Liver (tissue), 7 donors: ENCODE measurements at regions not wholly inside any gene's neighbourhood (a gene's known extent, or its start where the extent isn't known, plus 50 kb on each side); places are given as distances from the start of the nearest gene placed in this dataset.

ENCODE experiments used
- DNase-seq: peaks from one replicate; pipeline ENCODE4 v3.0.0-alpha.2; 2017; ENCODE audit warnings: low spot score
- H3K27ac ChIP-seq, 2 donors: one replicate each; pipeline ENCODE4 v1.7.0; 2013; ENCODE audit warnings: inconsistent platforms in 2 of 2, low read length in 2 of 2, control low read depth in 1 of 2, low read depth in 1 of 2, mild to moderate bottlenecking in 1 of 2
- H3K27me3 ChIP-seq, 4 donors: one replicate each; pipeline versions ENCODE4 v1.6.1 to v1.7.0; 2013; ENCODE audit warnings: low read length in 3 of 4, inconsistent platforms in 1 of 4, mild to moderate bottlenecking in 1 of 4, moderate library complexity in 1 of 4; ENCODE audit not compliant: control insufficient read depth in 4 of 4, insufficient read depth in 4 of 4
- H3K36me3 ChIP-seq, 4 donors: one replicate each; pipeline versions ENCODE4 v1.6.1 to v1.7.0; 2013; ENCODE audit warnings: low read length in 3 of 4, mild to moderate bottlenecking in 3 of 4, low read depth in 1 of 4, moderate library complexity in 1 of 4; ENCODE audit not compliant: control insufficient read depth in 4 of 4, insufficient read depth in 3 of 4
- H3K4me1 ChIP-seq, 4 donors: one replicate each; pipeline versions ENCODE4 v1.6.1 to v1.7.0; 2013; ENCODE audit warnings: low read length in 3 of 4, mild to moderate bottlenecking in 3 of 4, moderate library complexity in 1 of 4; ENCODE audit not compliant: control insufficient read depth in 4 of 4, insufficient read depth in 4 of 4
- H3K4me3 ChIP-seq, 3 donors: one replicate each; pipeline versions ENCODE4 v1.6.1 to v1.7.0; 2013; ENCODE audit warnings: low read length in 3 of 3, control low read depth in 1 of 3, low read depth in 1 of 3, mild to moderate bottlenecking in 1 of 3
- H3K9ac ChIP-seq, 2 donors: one replicate each; pipeline ENCODE4 v1.7.0; 2013; ENCODE audit warnings: low read length in 2 of 2, mild to moderate bottlenecking in 2 of 2, moderate library complexity in 2 of 2, control low read depth in 1 of 2, low read depth in 1 of 2
- H3K9me3 ChIP-seq, 4 donors: one replicate each; pipeline versions ENCODE4 v1.6.1 to v1.7.0; 2013; ENCODE audit warnings: low read length in 3 of 4; ENCODE audit not compliant: control insufficient read depth in 4 of 4
- ATF3 ChIP-seq: IDR thresholded peaks from 2 replicates; pipeline ENCODE4 v1.6.1; 2016; ENCODE audit warnings: antibody characterized with exemption
- EGR1 ChIP-seq, 2 donors: IDR thresholded peaks; 2 replicates each; pipeline ENCODE4 v1.6.1; 2016 to 2018; ENCODE audit warnings: antibody characterized with exemption in 2 of 2, low read depth in 2 of 2
- FOXA1 ChIP-seq: IDR thresholded peaks from 2 replicates; pipeline ENCODE4 v1.6.1; 2016; ENCODE audit warnings: antibody characterized with exemption
- FOXA2 ChIP-seq: IDR thresholded peaks from 2 replicates; pipeline ENCODE4 v1.6.1; 2016; ENCODE audit warnings: antibody characterized with exemption
- JUND ChIP-seq, 2 donors: IDR thresholded peaks; 2 replicates each; pipeline ENCODE4 v1.6.1; 2016; ENCODE audit warnings: antibody characterized with exemption in 2 of 2
- MAX ChIP-seq: IDR thresholded peaks from 2 replicates; pipeline ENCODE4 v1.6.1; 2016; ENCODE audit warnings: antibody characterized with exemption
- NR2F2 ChIP-seq: IDR thresholded peaks from 2 replicates; pipeline ENCODE4 v1.6.1; 2016; ENCODE audit warnings: antibody characterized with exemption
- REST ChIP-seq: IDR thresholded peaks from 2 replicates; pipeline ENCODE4 v1.6.1; 2016; ENCODE audit warnings: antibody characterized with exemption, mild to moderate bottlenecking
- RXRA ChIP-seq, 2 donors: IDR thresholded peaks; 2 replicates each; pipeline ENCODE4 v1.6.1; 2017 to 2018; ENCODE audit warnings: antibody characterized with exemption in 2 of 2, mild to moderate bottlenecking in 1 of 2
- TAF1 ChIP-seq: conservative IDR thresholded peaks from 2 replicates; pipeline ENCODE4 v1.6.1; 2016; ENCODE audit warnings: antibody characterized with exemption, mild to moderate bottlenecking
- YY1 ChIP-seq: IDR thresholded peaks from 2 replicates; pipeline ENCODE4 v1.6.1; 2016; ENCODE audit warnings: antibody characterized with exemption, mild to moderate bottlenecking
- ZBTB33 ChIP-seq: IDR thresholded peaks from 2 replicates; pipeline ENCODE4 v1.6.1; 2016; ENCODE audit warnings: antibody characterized with exemption
- WGBS: extraction: QIAGEN DNeasy Blood & Tissue Kit; methylation state at CpG from one replicate; pipeline ENCODE4 v1.1.7; 2013; 5-methylcytosine and 5-hydroxymethylcytosine counted together
- donor health status: healthy.
- donor health status: healthy.
- donor health status: healthy.
- donor health status: healthy.

- TF ChIP-seq REST (no peak), JUND (IDR thresholded peaks at IDR 0.05) (no peak), EGR1 (IDR thresholded peaks at IDR 0.05; ENCODE audit: low read depth in 2 of 2) (no peak), NR2F2 (no peak), TAF1 (no peak), ZBTB33 (no peak), ATF3 (no peak), RXRA (IDR thresholded peaks at IDR 0.05) (no peak), FOXA1 (no peak), FOXA2 (no peak)
Measured at GRCh38 chr3:139108253-139108969, 63.7 kb upstream of the PRR23C start (continued).

- Histone ChIP-seq H3K36me3 (no peaks in the 10 kb centered on the region), H3K4me1 (peaks cover 9 to 55% (median 46%) of the 10 kb centered on the region in 4 donors), H3K9ac (no peak overlapping the region), H3K27ac (no peak overlapping the region), H3K9me3 (no peaks in the 10 kb centered on the region), H3K27me3 (no peaks in the 10 kb centered on the region), H3K4me3 (no peak overlapping the region)
- 87% methylated on average over 5 of the region's 5 CpGs for WGBS
- peak; percentile 3 for DNase-seq
- no peak for TF ChIP-seq FOXA2
- no peak for TF ChIP-seq YY1
- TF ChIP-seq EGR1 (IDR thresholded peaks at IDR 0.05; ENCODE audit: low read depth in 2 of 2) = no peak
- TF ChIP-seq ZBTB33 = no peak
- TF ChIP-seq MAX = no peak
Measured at GRCh38 chr3:139109271-139109670, 64.6 kb upstream of the PRR23C start.
